WTC11 (cell line): ENCODE measurements at regions not wholly inside any gene's neighbourhood (a gene's known extent, or its start where the extent isn't known, plus 50 kb on each side); places are given as distances from the start of the nearest gene placed in this dataset.

ENCODE experiments used
- AFF4 ChIP-seq: sonication (generic); formaldehyde crosslinking; IDR thresholded peaks from 2 replicates; pipeline ENCODE4 v1.8.1; 2023; ENCODE audit warnings: mild to moderate bottlenecking, missing genetic modification reagents, borderline replicate concordance
- FOXJ3 ChIP-seq: sonication (generic); formaldehyde crosslinking; IDR thresholded peaks from 2 replicates; pipeline ENCODE4 v1.9.0; 2021; ENCODE audit warnings: missing genetic modification reagents, mild to moderate bottlenecking, borderline replicate concordance
- MAX ChIP-seq: sonication (generic); formaldehyde crosslinking; IDR thresholded peaks from 2 replicates; pipeline ENCODE4 v1.8.0; 2022; ENCODE audit warnings: mild to moderate bottlenecking, missing genetic modification reagents
- NR1H2 ChIP-seq: sonication (generic); formaldehyde crosslinking; IDR thresholded peaks from 2 replicates; pipeline ENCODE4 v1.9.0; 2021; ENCODE audit warnings: mild to moderate bottlenecking, moderate library complexity, missing genetic modification reagents
- SP1 ChIP-seq: sonication (generic); formaldehyde crosslinking; conservative IDR thresholded peaks from 2 replicates; pipeline ENCODE4 v1.8.1; 2022; ENCODE audit warnings: missing genetic modification reagents
- TEAD4 ChIP-seq: sonication (generic); formaldehyde crosslinking; IDR thresholded peaks from 2 replicates; pipeline ENCODE4 v1.8.0; 2022; ENCODE audit warnings: mild to moderate bottlenecking, missing genetic modification reagents
- TP53 ChIP-seq: sonication (generic); formaldehyde crosslinking; IDR thresholded peaks from 2 replicates; pipeline ENCODE4 v1.8.1; 2023; ENCODE audit warnings: mild to moderate bottlenecking, missing genetic modification reagents
- USF2 ChIP-seq: sonication (generic); formaldehyde crosslinking; IDR thresholded peaks from 2 replicates; pipeline ENCODE4 v1.8.1; 2023; ENCODE audit warnings: mild to moderate bottlenecking, missing genetic modification reagents, moderate library complexity
- TF ChIP-seq, protein P1 (sequence below): fragments of 200-600 bp; IDR thresholded peaks from 2 replicates; pipeline ENCODE4 v1.8.0; 2022; ENCODE audit warnings: antibody characterized with exemption
- TF ChIP-seq, protein P2 (sequence below): sonication (generic); formaldehyde crosslinking; IDR thresholded peaks from 2 replicates; pipeline ENCODE4 v1.8.1; 2022; ENCODE audit warnings: low read depth, missing genetic modification reagents, borderline replicate concordance
- TF ChIP-seq, protein P3 (sequence below): sonication (generic); formaldehyde crosslinking; IDR thresholded peaks from 2 replicates; pipeline ENCODE4 v1.8.0; 2022; ENCODE audit warnings: mild to moderate bottlenecking, missing genetic modification reagents

GRCh38 chr1:218772575-218772974, 401.1 kb upstream of the LYPLAL1 start:
- no peak for TF ChIP-seq TEAD4 (CRISPR knock-in tag)
- no peak for TF ChIP-seq NR1H2
- no peak for TF ChIP-seq MAX (CRISPR knock-in tag)
- TF ChIP-seq, protein P1, sequence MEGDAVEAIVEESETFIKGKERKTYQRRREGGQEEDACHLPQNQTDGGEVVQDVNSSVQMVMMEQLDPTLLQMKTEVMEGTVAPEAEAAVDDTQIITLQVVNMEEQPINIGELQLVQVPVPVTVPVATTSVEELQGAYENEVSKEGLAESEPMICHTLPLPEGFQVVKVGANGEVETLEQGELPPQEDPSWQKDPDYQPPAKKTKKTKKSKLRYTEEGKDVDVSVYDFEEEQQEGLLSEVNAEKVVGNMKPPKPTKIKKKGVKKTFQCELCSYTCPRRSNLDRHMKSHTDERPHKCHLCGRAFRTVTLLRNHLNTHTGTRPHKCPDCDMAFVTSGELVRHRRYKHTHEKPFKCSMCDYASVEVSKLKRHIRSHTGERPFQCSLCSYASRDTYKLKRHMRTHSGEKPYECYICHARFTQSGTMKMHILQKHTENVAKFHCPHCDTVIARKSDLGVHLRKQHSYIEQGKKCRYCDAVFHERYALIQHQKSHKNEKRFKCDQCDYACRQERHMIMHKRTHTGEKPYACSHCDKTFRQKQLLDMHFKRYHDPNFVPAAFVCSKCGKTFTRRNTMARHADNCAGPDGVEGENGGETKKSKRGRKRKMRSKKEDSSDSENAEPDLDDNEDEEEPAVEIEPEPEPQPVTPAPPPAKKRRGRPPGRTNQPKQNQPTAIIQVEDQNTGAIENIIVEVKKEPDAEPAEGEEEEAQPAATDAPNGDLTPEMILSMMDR = no peak
- no peak for TF ChIP-seq FOXJ3 (CRISPR knock-in tag)
- TF ChIP-seq, protein P2, sequence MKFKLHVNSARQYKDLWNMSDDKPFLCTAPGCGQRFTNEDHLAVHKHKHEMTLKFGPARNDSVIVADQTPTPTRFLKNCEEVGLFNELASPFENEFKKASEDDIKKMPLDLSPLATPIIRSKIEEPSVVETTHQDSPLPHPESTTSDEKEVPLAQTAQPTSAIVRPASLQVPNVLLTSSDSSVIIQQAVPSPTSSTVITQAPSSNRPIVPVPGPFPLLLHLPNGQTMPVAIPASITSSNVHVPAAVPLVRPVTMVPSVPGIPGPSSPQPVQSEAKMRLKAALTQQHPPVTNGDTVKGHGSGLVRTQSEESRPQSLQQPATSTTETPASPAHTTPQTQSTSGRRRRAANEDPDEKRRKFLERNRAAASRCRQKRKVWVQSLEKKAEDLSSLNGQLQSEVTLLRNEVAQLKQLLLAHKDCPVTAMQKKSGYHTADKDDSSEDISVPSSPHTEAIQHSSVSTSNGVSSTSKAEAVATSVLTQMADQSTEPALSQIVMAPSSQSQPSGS (CRISPR knock-in tag) = no peak
- no peak for TF ChIP-seq TP53 (CRISPR knock-in tag)
- no peak for TF ChIP-seq SP1 (CRISPR knock-in tag)
- TF ChIP-seq AFF4 = no peak
- TF ChIP-seq, protein P3, sequence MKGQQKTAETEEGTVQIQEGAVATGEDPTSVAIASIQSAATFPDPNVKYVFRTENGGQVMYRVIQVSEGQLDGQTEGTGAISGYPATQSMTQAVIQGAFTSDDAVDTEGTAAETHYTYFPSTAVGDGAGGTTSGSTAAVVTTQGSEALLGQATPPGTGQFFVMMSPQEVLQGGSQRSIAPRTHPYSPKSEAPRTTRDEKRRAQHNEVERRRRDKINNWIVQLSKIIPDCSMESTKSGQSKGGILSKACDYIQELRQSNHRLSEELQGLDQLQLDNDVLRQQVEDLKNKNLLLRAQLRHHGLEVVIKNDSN (CRISPR knock-in tag) = no peak
- TF ChIP-seq USF2 (CRISPR knock-in tag) = no peak
